ENCODE measurements at regions not wholly inside any gene's neighbourhood (a gene's known extent, or its start where the extent isn't known, plus 50 kb on each side); places are given as distances from the start of the nearest gene placed in this dataset.

GRCh38 chr4:62199291-62199810, 999.2 kb downstream of the ADGRL3 start:
- peak in 2 of 5 donors; percentile 6 to 28 for DNase-seq
- no peak for FAIRE-seq
- Histone ChIP-seq H3K4me1 (ENCODE audit: control insufficient read depth in 2 of 3, insufficient read depth in 2 of 3, low read depth in 1 of 3, low read length in 3 of 3) (no peaks in the 10 kb centered on the region), H3K27me3 (ENCODE audit: control insufficient read depth, insufficient read depth, low read length) (no peaks in the 10 kb centered on the region), H3K27ac (ENCODE audit: low read depth in 2 of 2, low read length in 2 of 2) (no peak overlapping the region), H3K4me3 (ENCODE audit: low read length in 3 of 3) (no peak overlapping the region), H3K9me3 (ENCODE audit: control insufficient read depth in 2 of 3, insufficient read depth in 1 of 3, low read length in 3 of 3) (no peaks in the 10 kb centered on the region), H3K9ac (ENCODE audit: low read length in 3 of 3) (no peak overlapping the region), H3K36me3 (ENCODE audit: control insufficient read depth in 2 of 3, insufficient read depth in 3 of 3, low read length in 3 of 3) (no peaks in the 10 kb centered on the region)
- TF ChIP-seq CTCF (IDR thresholded peaks at IDR 0.05; ENCODE audit: borderline replicate concordance, extremely low read depth, insufficient read depth), result no peak
- intact Hi-C loops (cut with DNase I), result no loop called here

GRCh38 chr4:62196338-62196737, 996.2 kb downstream of the ADGRL3 start:
- H3K4me1 ChIP-seq (ENCODE audit: control insufficient read depth in 2 of 3, insufficient read depth in 2 of 3, low read depth in 1 of 3, low read length in 3 of 3), result no peaks in the 10 kb centered on the region
- no peak for TF ChIP-seq CTCF (IDR thresholded peaks at IDR 0.05; ENCODE audit: borderline replicate concordance, extremely low read depth, insufficient read depth)
- H3K9ac ChIP-seq (ENCODE audit: low read length in 3 of 3), result no peak overlapping the region
- no peak overlapping the region for H3K27ac ChIP-seq (ENCODE audit: low read depth in 2 of 2, low read length in 2 of 2)
- intact Hi-C loops (cut with DNase I), result no loop called here
- no peak overlapping the region for H3K4me3 ChIP-seq (ENCODE audit: low read length in 3 of 3)
- no peak for DNase-seq
- no peaks in the 10 kb centered on the region for H3K27me3 ChIP-seq (ENCODE audit: control insufficient read depth, insufficient read depth, low read length)
- H3K9me3 ChIP-seq (ENCODE audit: control insufficient read depth in 2 of 3, insufficient read depth in 1 of 3, low read length in 3 of 3), result no peaks in the 10 kb centered on the region
- no peaks in the 10 kb centered on the region for H3K36me3 ChIP-seq (ENCODE audit: control insufficient read depth in 2 of 3, insufficient read depth in 3 of 3, low read length in 3 of 3)
- no peak for FAIRE-seq

GRCh38 chr4:62194342-62194741, 994.2 kb downstream of the ADGRL3 start:
- Histone ChIP-seq H3K4me1 (ENCODE audit: control insufficient read depth in 2 of 3, insufficient read depth in 2 of 3, low read depth in 1 of 3, low read length in 3 of 3) (no peaks in the 10 kb centered on the region), H3K4me3 (ENCODE audit: low read length in 3 of 3) (no peak overlapping the region), H3K9me3 (ENCODE audit: control insufficient read depth in 2 of 3, insufficient read depth in 1 of 3, low read length in 3 of 3) (no peaks in the 10 kb centered on the region), H3K9ac (ENCODE audit: low read length in 3 of 3) (no peak overlapping the region), H3K27me3 (ENCODE audit: control insufficient read depth, insufficient read depth, low read length) (no peaks in the 10 kb centered on the region), H3K27ac (ENCODE audit: low read depth in 2 of 2, low read length in 2 of 2) (no peak overlapping the region), H3K36me3 (ENCODE audit: control insufficient read depth in 2 of 3, insufficient read depth in 3 of 3, low read length in 3 of 3) (no peaks in the 10 kb centered on the region)
- DNase-seq, result no peak
- FAIRE-seq, result no peak
- intact Hi-C loops (cut with DNase I), result no loop called here
- TF ChIP-seq CTCF (IDR thresholded peaks at IDR 0.05; ENCODE audit: borderline replicate concordance, extremely low read depth, insufficient read depth), result no peak

GRCh38 chr4:62193761-62194160, 993.6 kb downstream of the ADGRL3 start:
- Histone ChIP-seq H3K9ac (ENCODE audit: low read length in 3 of 3) (no peak overlapping the region), H3K36me3 (ENCODE audit: control insufficient read depth in 2 of 3, insufficient read depth in 3 of 3, low read length in 3 of 3) (no peaks in the 10 kb centered on the region), H3K27ac (ENCODE audit: low read depth in 2 of 2, low read length in 2 of 2) (no peak overlapping the region), H3K27me3 (ENCODE audit: control insufficient read depth, insufficient read depth, low read length) (no peaks in the 10 kb centered on the region), H3K9me3 (ENCODE audit: control insufficient read depth in 2 of 3, insufficient read depth in 1 of 3, low read length in 3 of 3) (no peaks in the 10 kb centered on the region), H3K4me1 (ENCODE audit: control insufficient read depth in 2 of 3, insufficient read depth in 2 of 3, low read depth in 1 of 3, low read length in 3 of 3) (no peaks in the 10 kb centered on the region), H3K4me3 (ENCODE audit: low read length in 3 of 3) (no peak overlapping the region)
- DNase-seq, result peak in 2 of 5 donors; percentile 14 to 43
- TF ChIP-seq CTCF (IDR thresholded peaks at IDR 0.05; ENCODE audit: borderline replicate concordance, extremely low read depth, insufficient read depth), result no peak
- intact Hi-C loops (cut with DNase I), result no loop called here
- FAIRE-seq, result no peak
